Fibroblast of lung (primary cell): ENCODE measurements at regions not wholly inside any gene's neighbourhood (a gene's known extent, or its start where the extent isn't known, plus 50 kb on each side); places are given as distances from the start of the nearest gene placed in this dataset.

Source experiments
- DNase-seq, 2 donors: peaks; one replicate each; pipeline versions ENCODE4 v3.0.0 to v3.0.0-alpha.2; 2010; ENCODE audit warnings: low read depth in 2 of 2
- H2AFZ ChIP-seq: 2 replicates; pipeline ENCODE4 v1.5.1; 2012; ENCODE audit warnings: low read length, control low read depth, inconsistent platforms
- H3K27ac ChIP-seq: 2 replicates; pipeline ENCODE4 v1.5.1; 2011; ENCODE audit warnings: low read length, control low read depth; ENCODE audit not compliant: insufficient read depth
- H3K27me3 ChIP-seq: 2 replicates; pipeline ENCODE4 v1.5.1; 2011; ENCODE audit warnings: mild to moderate bottlenecking, low read length; ENCODE audit not compliant: control insufficient read depth, insufficient read depth
- H3K36me3 ChIP-seq: 2 replicates; pipeline ENCODE4 v1.5.1; 2011; ENCODE audit warnings: low read length; ENCODE audit not compliant: control insufficient read depth, insufficient read depth
- H3K4me1 ChIP-seq: 2 replicates; pipeline ENCODE4 v1.5.1; 2011; ENCODE audit warnings: low read length; ENCODE audit not compliant: control insufficient read depth, insufficient read depth; ENCODE audit errors: extremely low read depth
- H3K4me2 ChIP-seq: 2 replicates; pipeline ENCODE4 v1.5.1; 2011; ENCODE audit warnings: low read length, control low read depth; ENCODE audit not compliant: insufficient read depth; ENCODE audit errors: extremely low read depth
- H3K4me3 ChIP-seq, 4 experiments: fragments of 200-600 bp in 1 of 4; sonication (generic) in 1 of 4; replicated peaks in 1 of 4; 2 replicates each; pipeline ENCODE4 v1.5.1; 2011 to 2016; ENCODE audit warnings: low read length in 4 of 4, low read depth in 3 of 4, mild to moderate bottlenecking in 3 of 4, control low read depth in 2 of 4, inconsistent platforms in 1 of 4, mixed read lengths in 1 of 4; ENCODE audit not compliant: insufficient read depth in 1 of 4; ENCODE audit errors: control extremely low read depth in 1 of 4
- H3K79me2 ChIP-seq: 2 replicates; pipeline ENCODE4 v1.5.1; 2012; ENCODE audit warnings: mild to moderate bottlenecking, low read length, inconsistent platforms; ENCODE audit not compliant: control insufficient read depth, insufficient read depth
- H3K9ac ChIP-seq: 2 replicates; pipeline ENCODE4 v1.5.1; 2011; ENCODE audit warnings: mild to moderate bottlenecking, low read length, control low read depth; ENCODE audit not compliant: insufficient read depth
- H3K9me3 ChIP-seq: 2 replicates; pipeline ENCODE4 v1.5.1; 2012; ENCODE audit warnings: low read depth, low read length; ENCODE audit not compliant: control insufficient read depth, insufficient read depth
- H4K20me1 ChIP-seq: 2 replicates; pipeline ENCODE4 v1.5.1; 2011; ENCODE audit warnings: low read length; ENCODE audit not compliant: control insufficient read depth, insufficient read depth; ENCODE audit errors: extremely low read depth
- EZH2 ChIP-seq: IDR thresholded peaks from 2 replicates; pipeline ENCODE4 v1.5.1; 2012; ENCODE audit warnings: low read length, control low read depth, mild to moderate bottlenecking; ENCODE audit errors: missing control alignments
- TF ChIP-seq, protein P1 (sequence below), 2 donors: IDR thresholded peaks in 1 of 2; conservative IDR thresholded peaks in 1 of 2; 1 replicate in 1 of 2; 2 replicates in 1 of 2; pipeline ENCODE4 v1.5.1; 2011 to 2012; ENCODE audit warnings: low read length in 2 of 2, control low read depth in 1 of 2, inconsistent platforms in 1 of 2, low read depth in 1 of 2, mild to moderate bottlenecking in 1 of 2

DNA sequence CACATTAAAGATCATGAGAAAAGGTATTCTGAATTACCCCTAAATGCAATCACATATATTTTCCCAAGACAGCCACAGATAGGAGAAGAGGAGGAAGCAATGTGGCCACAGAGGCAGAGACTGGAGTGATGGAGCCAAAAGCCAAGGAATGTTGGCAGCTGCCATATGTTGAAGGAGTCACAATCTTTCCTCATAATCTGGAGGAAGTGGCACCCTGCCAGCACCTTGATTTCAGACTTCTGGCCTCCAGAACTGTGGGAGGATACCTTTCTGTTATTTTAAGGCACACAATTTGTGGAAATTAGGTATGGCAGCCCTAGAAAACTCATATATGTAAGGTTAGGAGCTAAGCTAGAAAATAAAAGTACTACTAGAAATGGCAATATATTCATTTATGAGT lies 139.9 kb upstream of the GAS1 start:
- no peak overlapping the region for H3K27ac ChIP-seq
- H3K36me3 ChIP-seq: no peaks in the 10 kb centered on the region
- H3K9ac ChIP-seq: no peak overlapping the region
- no peaks in the 10 kb centered on the region for H3K9me3 ChIP-seq
- no peak overlapping the region for H3K4me3 ChIP-seq
- H3K79me2 ChIP-seq: no peaks in the 10 kb centered on the region
- H3K27me3 ChIP-seq: no peaks in the 10 kb centered on the region
- no peak for DNase-seq
- TF ChIP-seq, protein P1, sequence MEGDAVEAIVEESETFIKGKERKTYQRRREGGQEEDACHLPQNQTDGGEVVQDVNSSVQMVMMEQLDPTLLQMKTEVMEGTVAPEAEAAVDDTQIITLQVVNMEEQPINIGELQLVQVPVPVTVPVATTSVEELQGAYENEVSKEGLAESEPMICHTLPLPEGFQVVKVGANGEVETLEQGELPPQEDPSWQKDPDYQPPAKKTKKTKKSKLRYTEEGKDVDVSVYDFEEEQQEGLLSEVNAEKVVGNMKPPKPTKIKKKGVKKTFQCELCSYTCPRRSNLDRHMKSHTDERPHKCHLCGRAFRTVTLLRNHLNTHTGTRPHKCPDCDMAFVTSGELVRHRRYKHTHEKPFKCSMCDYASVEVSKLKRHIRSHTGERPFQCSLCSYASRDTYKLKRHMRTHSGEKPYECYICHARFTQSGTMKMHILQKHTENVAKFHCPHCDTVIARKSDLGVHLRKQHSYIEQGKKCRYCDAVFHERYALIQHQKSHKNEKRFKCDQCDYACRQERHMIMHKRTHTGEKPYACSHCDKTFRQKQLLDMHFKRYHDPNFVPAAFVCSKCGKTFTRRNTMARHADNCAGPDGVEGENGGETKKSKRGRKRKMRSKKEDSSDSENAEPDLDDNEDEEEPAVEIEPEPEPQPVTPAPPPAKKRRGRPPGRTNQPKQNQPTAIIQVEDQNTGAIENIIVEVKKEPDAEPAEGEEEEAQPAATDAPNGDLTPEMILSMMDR (conservative IDR thresholded peaks at IDR 0.05 in 1 of 2, IDR thresholded peaks at IDR 0.05 in 1 of 2; ENCODE audit: low read depth in 1 of 2, low read length in 2 of 2): no peak
- TF ChIP-seq EZH2: no peak
- no peaks in the 10 kb centered on the region for H3K4me1 ChIP-seq
- no peak overlapping the region for H2AFZ ChIP-seq
- no peak overlapping the region for H3K4me2 ChIP-seq
- no peaks in the 10 kb centered on the region for H4K20me1 ChIP-seq

DNA sequence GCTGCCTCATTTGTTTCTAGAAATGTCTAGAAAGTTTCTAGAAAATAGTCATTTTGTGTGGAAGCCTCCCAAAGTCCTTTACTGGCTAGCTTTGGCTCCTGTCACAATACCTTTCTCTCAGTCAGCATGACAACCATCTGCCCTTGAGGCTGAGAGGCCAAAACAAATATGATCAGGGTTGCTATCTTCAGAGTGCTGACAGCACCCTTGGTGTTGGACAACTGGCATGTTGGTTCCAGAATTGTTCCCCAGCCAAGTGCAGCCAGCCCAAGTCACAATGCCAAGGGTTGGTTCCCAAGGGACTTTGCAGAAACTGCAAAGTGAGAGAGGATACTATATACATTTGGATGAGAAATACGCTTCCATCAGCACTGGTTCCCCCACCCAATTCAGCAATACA lies 140.9 kb upstream of the GAS1 start:
- H3K4me3 ChIP-seq: no peak overlapping the region
- H3K4me2 ChIP-seq: no peak overlapping the region
- H3K36me3 ChIP-seq: no peaks in the 10 kb centered on the region
- H2AFZ ChIP-seq: no peak overlapping the region
- no peak overlapping the region for H3K27ac ChIP-seq
- H3K4me1 ChIP-seq: no peaks in the 10 kb centered on the region
- H3K9ac ChIP-seq: no peak overlapping the region
- H3K79me2 ChIP-seq: no peaks in the 10 kb centered on the region
- no peak for DNase-seq
- TF ChIP-seq, protein P1 (conservative IDR thresholded peaks at IDR 0.05 in 1 of 2, IDR thresholded peaks at IDR 0.05 in 1 of 2; ENCODE audit: low read depth in 1 of 2, low read length in 2 of 2): no peak
- no peak for TF ChIP-seq EZH2
- no peaks in the 10 kb centered on the region for H3K9me3 ChIP-seq
- H4K20me1 ChIP-seq: no peaks in the 10 kb centered on the region
- no peaks in the 10 kb centered on the region for H3K27me3 ChIP-seq

DNA sequence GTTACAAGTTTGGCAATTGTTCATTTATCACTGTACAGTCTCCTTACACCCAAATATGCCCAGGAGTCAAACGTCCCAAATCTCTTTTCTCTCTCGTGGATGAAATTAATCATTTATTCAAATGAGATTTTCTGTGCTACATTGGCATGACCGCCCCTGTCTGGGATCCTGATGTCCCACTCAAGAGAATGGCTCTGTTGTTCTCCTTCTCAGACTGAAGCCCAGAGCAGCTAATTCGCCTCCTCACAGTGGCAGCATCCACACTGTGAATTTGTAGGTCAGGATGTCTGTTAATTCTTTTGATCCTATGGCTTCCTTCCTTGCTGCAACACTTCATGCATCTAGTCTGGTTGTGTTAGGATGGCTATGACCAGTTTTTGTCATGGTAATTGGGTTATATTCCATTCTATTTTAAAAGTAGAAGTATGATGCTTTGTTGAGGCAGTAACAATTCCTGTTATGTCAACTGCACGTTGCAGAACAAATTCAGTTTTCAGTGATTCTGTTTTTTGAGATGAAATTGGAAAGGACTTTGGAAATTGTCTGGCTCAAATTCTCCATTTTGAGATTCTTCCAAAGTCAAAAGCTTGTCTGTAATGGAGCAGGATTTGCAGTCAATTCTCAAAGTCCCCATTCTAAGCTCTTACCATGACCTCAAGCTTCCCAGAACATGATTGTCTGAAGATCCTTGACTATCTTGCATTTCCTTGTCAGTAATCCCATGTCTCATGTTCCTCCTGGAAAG lies 141.5 kb upstream of the GAS1 start:
- Histone ChIP-seq H4K20me1 (no peaks in the 10 kb centered on the region), H3K4me3 (no peak overlapping the region), H3K4me2 (no peak overlapping the region), H3K9ac (no peak overlapping the region), H3K27ac (no peak overlapping the region), H3K9me3 (no peaks in the 10 kb centered on the region), H2AFZ (no peak overlapping the region), H3K79me2 (no peaks in the 10 kb centered on the region), H3K4me1 (no peaks in the 10 kb centered on the region), H3K36me3 (no peaks in the 10 kb centered on the region), H3K27me3 (no peaks in the 10 kb centered on the region)
- DNase-seq: no peak
- TF ChIP-seq EZH2: no peak
- TF ChIP-seq, protein P1 (conservative IDR thresholded peaks at IDR 0.05 in 1 of 2, IDR thresholded peaks at IDR 0.05 in 1 of 2; ENCODE audit: low read depth in 1 of 2, low read length in 2 of 2): no peak
